M059J (cell line): ENCODE measurements at regions not wholly inside any gene's neighbourhood (a gene's known extent, or its start where the extent isn't known, plus 50 kb on each side); places are given as distances from the start of the nearest gene placed in this dataset.
A peak's percentile ranks its signal among the peaks of the same experiment; 100 is the strongest.

Source experiments
- DNase-seq: peaks from one replicate; pipeline ENCODE4 v3.0.0-alpha.2; 2012; ENCODE audit warnings: low read depth

GRCh38 chr11:28627690-28628255 lies 519.6 kb downstream of the METTL15 start:
- DNase-seq = no peak

DNA sequence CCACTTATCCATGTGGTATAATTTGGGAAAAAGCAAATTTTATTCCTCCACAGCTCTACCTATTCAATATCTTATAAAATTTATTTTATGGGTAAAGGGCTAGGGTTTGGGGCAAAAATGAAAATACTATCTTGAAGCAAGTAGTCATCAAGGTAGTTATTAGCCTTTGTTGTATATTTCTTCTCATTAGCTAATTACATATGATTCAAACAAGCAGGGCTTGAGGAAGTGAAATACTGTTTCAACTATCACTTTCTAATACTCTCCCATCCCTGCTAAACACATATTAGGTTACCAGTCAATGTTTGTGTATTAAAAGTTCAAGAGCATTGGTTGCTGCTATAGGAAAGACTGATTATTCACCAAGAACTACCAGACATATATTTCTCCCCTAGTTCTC lies 517.3 kb downstream of the METTL15 start:
- DNase-seq = no peak

DNA sequence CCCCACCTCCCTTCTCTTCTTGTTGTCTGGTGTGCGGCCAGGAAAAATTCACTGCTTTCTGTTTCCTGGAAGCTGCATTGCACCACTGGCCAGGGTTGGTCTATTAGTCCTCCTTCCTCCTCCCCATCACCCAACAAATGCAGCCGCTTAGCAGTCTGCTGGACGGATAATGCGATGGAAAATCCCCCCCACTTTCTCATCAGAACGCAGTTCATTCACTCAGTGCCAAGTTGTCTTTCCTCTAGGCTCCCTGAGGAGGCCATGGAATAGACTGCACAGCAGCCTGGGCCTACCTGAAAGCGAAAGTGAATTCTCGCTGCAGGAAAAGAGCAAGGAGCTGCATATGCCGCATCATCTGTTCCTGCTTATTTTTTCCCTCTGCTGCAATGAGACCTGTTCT lies 513.6 kb downstream of the METTL15 start:
- DNase-seq = peak; percentile 84

GRCh38 chr11:28619846-28620540 lies 511.8 kb downstream of the METTL15 start:
- peak; percentile 83 for DNase-seq

DNA sequence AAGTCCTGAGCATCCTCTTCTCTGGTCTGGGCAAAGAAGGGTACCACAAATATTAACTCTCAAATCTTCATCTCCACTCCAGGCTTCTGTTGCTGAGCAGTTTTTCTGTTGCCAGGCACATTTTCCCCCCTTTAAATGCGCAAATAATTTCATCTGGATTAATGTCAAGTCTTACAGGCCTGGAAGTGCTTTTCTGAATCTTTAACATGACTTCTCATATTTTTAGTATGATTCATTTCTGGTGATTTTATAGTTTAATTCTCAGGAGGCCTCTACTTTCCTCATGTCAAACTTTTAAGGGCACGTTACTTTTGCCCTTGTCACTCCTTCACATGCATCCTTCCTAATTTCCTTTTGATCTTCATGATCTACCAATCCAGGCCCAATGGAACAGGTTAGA lies 510.2 kb downstream of the METTL15 start:
- no peak for DNase-seq

DNA sequence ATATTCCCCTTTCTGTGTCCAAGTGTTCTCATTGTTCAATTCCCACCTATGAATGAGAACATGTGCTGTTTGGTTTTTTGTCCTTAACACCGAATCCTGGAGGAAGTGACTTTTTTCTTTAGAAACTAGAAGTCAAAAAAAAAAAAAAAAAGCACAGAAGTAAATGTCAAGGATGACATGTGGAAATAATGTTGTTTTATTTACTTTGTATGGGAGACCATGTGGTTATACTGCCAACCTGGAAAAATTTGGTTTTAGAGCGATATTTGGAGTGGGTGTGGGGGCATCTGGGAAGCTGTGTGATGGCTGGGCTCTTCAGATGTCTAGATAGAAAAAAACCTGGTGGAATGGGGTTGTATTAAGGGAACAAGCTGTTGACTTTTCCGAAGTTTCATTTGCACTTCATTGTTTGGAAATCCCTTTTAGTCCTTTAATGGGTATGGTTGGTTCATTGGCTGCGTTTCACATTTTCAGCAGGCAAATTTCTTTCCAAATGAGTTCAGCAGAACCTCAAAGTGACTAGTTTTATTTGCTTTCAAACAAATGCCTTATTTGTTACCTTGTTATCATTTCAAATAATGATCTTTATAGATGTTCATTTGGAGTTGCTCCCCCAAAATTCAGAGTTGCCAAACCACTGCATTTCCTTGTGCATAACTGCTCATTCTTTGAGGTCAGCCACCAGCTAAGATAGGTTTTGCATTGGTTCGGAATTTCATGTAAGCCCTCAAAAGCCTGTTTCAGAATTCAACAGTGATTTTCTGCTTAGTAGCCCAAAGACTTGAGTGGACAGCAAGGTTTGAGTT lies 508.2 kb downstream of the METTL15 start:
- peak; percentile 28 for DNase-seq

DNA sequence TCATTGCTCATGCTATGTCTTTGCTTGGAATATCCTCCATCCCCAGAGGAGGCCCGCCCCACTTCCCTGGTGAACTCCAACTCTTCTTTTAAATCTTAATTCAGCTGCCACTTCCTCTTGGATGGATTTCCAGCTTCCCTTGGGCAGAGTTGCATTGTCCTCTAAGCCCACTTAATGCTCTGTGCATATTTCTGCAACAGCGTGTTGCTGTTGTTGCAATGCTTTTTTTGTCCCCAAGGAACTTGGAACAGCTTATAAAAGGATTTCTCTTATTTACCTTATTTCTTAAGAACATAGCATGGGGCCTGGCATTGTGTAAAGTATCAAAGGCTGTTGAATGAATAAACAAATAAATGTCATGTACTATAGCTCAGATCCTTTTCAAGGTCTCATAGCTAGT lies 507.4 kb downstream of the METTL15 start:
- peak; percentile 14 for DNase-seq

DNA sequence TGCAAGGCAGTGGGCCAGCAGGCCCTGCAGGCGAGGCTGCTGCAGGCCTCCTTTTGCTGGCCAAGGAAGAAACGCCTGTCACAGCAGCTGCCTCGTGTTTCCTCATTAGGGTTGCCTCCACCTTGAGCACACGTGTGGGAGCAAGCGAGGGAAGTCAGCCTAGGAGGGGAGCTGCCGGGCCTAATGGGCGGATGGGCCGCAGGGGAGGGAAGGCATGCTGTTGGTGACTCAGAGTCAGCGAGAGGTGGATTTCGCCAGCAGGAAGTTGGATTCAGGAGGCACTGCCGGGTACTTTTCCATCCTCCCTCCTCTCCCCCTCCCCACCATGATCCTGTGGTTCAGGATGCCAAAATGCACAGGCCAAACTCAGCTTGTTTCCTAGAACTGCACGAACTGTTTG lies 498.7 kb downstream of the METTL15 start:
- DNase-seq = peak; percentile 94

- peak; percentile 48 for DNase-seq
Measured at GRCh38 chr11:28599656-28600055, 491.5 kb downstream of the METTL15 start.

- DNase-seq = no peak
Measured at GRCh38 chr11:28598531-28598930, 490.3 kb downstream of the METTL15 start.

GRCh38 chr11:28596816-28597215 lies 488.6 kb downstream of the METTL15 start:
- no peak for DNase-seq

GRCh38 chr11:28592141-28592540 lies 484.0 kb downstream of the METTL15 start:
- peak; percentile 24 for DNase-seq

DNA sequence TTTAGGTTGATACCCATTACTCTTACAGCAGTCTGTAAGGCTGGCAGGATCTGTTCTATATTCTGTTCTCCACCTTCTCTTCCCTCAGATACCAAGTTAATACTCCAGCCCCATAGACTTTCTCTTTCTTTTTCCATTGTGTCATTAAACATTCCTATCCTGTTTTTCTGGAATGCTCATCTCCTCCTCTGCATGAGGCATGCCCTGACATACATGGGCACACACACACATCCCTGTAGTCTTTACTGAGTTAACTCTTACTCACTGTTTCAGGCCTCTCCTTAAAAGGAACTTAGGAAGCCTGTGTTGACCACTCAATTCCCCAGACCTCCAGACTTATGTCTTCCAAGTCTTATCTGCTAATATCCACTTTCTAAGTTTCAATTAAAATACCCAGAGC lies 476.8 kb downstream of the METTL15 start:
- DNase-seq = peak; percentile 17

DNA sequence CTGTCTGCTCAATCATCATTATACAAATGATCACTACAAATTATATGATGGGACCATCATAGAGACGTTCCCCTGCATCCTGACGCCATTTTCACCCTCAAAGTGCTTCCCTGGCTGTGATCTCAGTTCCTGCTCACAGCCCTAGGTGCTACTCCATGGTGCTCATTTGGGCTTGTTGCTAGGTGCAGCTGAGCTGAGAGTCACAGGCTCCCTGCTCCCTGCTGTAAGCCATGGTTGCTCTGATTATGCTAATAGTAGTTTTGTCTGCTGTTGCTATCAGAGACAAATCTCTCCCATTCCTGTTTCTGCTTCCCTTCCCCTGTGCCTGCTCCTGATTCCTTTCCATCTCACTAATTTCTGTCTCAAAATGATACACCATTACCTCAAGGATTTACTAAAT lies 474.3 kb downstream of the METTL15 start:
- DNase-seq = no peak

- peak; percentile 73 for DNase-seq
Measured at GRCh38 chr11:28581286-28582242, 473.4 kb downstream of the METTL15 start.

DNA sequence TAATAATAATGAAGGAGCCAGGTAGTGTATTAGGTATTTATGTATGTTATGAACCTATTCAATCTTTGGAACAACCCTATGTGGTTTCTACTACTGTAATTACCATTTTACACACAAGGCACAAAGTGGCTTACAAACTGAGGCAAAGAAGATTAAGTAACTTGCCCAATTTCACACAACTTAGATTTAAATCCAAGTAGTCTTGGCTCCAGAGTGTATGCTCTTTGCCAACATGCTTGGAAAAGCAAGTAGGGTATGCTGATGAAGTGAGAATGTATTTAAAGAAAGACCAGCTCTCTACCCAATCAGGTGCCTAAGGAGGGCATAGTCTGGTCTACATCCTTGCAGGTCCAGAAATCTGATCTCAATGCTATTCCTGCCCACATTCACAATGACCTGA lies 463.2 kb downstream of the METTL15 start:
- DNase-seq = no peak

GRCh38 chr11:28569106-28569505 lies 460.9 kb downstream of the METTL15 start:
- no peak for DNase-seq

DNA sequence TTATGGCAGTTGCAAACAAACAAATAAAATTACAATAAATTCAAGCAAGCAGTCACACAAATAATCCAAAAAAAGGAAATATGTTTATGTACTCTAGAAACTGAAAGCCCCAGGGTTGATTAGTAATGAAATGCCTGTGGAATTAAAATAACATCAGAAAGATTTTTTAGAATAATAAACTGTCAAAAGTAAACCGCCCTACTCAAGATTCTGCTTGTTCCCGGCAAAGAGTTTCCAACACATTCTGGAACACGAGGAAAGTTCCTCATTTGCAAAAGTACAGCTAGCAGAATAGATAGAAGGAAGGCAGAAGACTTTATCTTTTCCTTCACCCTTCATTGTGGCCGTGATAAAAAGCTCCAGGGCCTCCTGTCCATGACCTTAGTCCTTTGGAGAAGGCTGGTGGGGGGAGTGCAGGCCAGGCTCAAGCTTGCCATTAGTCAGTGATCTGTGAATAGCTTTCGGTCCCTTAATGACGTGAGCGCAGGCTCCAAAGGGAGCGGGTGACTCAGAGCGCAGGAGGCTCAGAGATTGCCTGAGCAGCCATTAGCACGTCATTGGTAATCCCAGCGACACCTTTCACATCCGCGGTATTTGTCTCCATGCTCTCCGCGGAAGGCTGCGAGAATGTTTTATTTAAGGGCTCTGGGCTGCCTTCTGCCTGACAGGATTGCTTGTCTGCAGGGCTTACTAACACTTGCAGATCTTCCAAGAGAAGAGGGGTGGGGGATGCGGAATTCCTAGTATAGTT lies 458.3 kb downstream of the METTL15 start:
- DNase-seq = peak; percentile 98

GRCh38 chr11:28559492-28559891 lies 451.3 kb downstream of the METTL15 start:
- DNase-seq = no peak

GRCh38 chr11:28547321-28547741 lies 439.1 kb downstream of the METTL15 start:
- no peak for DNase-seq

GRCh38 chr11:28545536-28545935 lies 437.3 kb downstream of the METTL15 start:
- DNase-seq = no peak
